ENCODE measurements at regions not wholly inside any gene's neighbourhood (a gene's known extent, or its start where the extent isn't known, plus 50 kb on each side); places are given as distances from the start of the nearest gene placed in this dataset.

GRCh38 chr2:226452768-226453167 lies 346.9 kb downstream of the IRS1 start:
- no peak overlapping the region for H3K4me3 ChIP-seq (ENCODE audit: low read length in 2 of 2)
- no peaks in the 10 kb centered on the region for H3K36me3 ChIP-seq (ENCODE audit: control insufficient read depth in 2 of 2, insufficient read depth in 2 of 2, low read length in 2 of 2)
- H3K9ac ChIP-seq (ENCODE audit: low read length in 2 of 2) = no peak overlapping the region
- no peaks in the 10 kb centered on the region for H3K4me1 ChIP-seq (ENCODE audit: control insufficient read depth, insufficient read depth, low read length)
- no peaks in the 10 kb centered on the region for H3K27me3 ChIP-seq (ENCODE audit: control insufficient read depth in 1 of 2, insufficient read depth in 2 of 2, low read length in 2 of 2)
- H3K27ac ChIP-seq (ENCODE audit: low read length) = no peak overlapping the region
- peaks cover 0 to 3% of the 10 kb centered on the region in 2 donors for H3K9me3 ChIP-seq (ENCODE audit: control insufficient read depth in 2 of 2, low read length in 2 of 2)

- Histone ChIP-seq H3K4me1 (ENCODE audit: control insufficient read depth, insufficient read depth, low read length) (no peaks in the 10 kb centered on the region), H3K4me3 (ENCODE audit: low read length in 2 of 2) (no peak overlapping the region), H3K27ac (ENCODE audit: low read length) (no peak overlapping the region), H3K36me3 (ENCODE audit: control insufficient read depth in 2 of 2, insufficient read depth in 2 of 2, low read length in 2 of 2) (no peaks in the 10 kb centered on the region), H3K9me3 (ENCODE audit: control insufficient read depth in 2 of 2, low read length in 2 of 2) (peaks cover 0 to 3% of the 10 kb centered on the region in 2 donors), H3K27me3 (ENCODE audit: control insufficient read depth in 1 of 2, insufficient read depth in 2 of 2, low read length in 2 of 2) (no peaks in the 10 kb centered on the region), H3K9ac (ENCODE audit: low read length in 2 of 2) (no peak overlapping the region)
Observed at GRCh38 chr2:226451486-226451885, 348.1 kb downstream of the IRS1 start.

- Histone ChIP-seq H3K36me3 (ENCODE audit: control insufficient read depth in 2 of 2, insufficient read depth in 2 of 2, low read length in 2 of 2) (no peaks in the 10 kb centered on the region), H3K9ac (ENCODE audit: low read length in 2 of 2) (no peak overlapping the region), H3K4me3 (ENCODE audit: low read length in 2 of 2) (no peak overlapping the region), H3K27me3 (ENCODE audit: control insufficient read depth in 1 of 2, insufficient read depth in 2 of 2, low read length in 2 of 2) (no peaks in the 10 kb centered on the region), H3K9me3 (ENCODE audit: control insufficient read depth in 2 of 2, low read length in 2 of 2) (peaks cover 0 to 3% of the 10 kb centered on the region in 2 donors), H3K4me1 (ENCODE audit: control insufficient read depth, insufficient read depth, low read length) (no peaks in the 10 kb centered on the region), H3K27ac (ENCODE audit: low read length) (no peak overlapping the region)
Observed at GRCh38 chr2:226450141-226450540, 349.5 kb downstream of the IRS1 start.

- Histone ChIP-seq H3K27me3 (ENCODE audit: control insufficient read depth in 1 of 2, insufficient read depth in 2 of 2, low read length in 2 of 2) (no peaks in the 10 kb centered on the region), H3K4me3 (ENCODE audit: low read length in 2 of 2) (no peak overlapping the region), H3K4me1 (ENCODE audit: control insufficient read depth, insufficient read depth, low read length) (no peaks in the 10 kb centered on the region), H3K27ac (ENCODE audit: low read length) (no peak overlapping the region), H3K9ac (ENCODE audit: low read length in 2 of 2) (no peak overlapping the region), H3K36me3 (ENCODE audit: control insufficient read depth in 2 of 2, insufficient read depth in 2 of 2, low read length in 2 of 2) (no peaks in the 10 kb centered on the region), H3K9me3 (ENCODE audit: control insufficient read depth in 2 of 2, low read length in 2 of 2) (peaks cover 0 to 2% of the 10 kb centered on the region in 2 donors)
Observed at GRCh38 chr2:226447338-226448300, 352.0 kb downstream of the IRS1 start.

- Histone ChIP-seq H3K36me3 (ENCODE audit: control insufficient read depth in 2 of 2, insufficient read depth in 2 of 2, low read length in 2 of 2) (no peaks in the 10 kb centered on the region), H3K4me3 (ENCODE audit: low read length in 2 of 2) (no peak overlapping the region), H3K27me3 (ENCODE audit: control insufficient read depth in 1 of 2, insufficient read depth in 2 of 2, low read length in 2 of 2) (no peaks in the 10 kb centered on the region), H3K4me1 (ENCODE audit: control insufficient read depth, insufficient read depth, low read length) (no peaks in the 10 kb centered on the region), H3K27ac (ENCODE audit: low read length) (no peak overlapping the region), H3K9ac (ENCODE audit: low read length in 2 of 2) (no peak overlapping the region), H3K9me3 (ENCODE audit: control insufficient read depth in 2 of 2, low read length in 2 of 2) (no peaks in the 10 kb centered on the region)
Observed at GRCh38 chr2:226446406-226447001, 353.1 kb downstream of the IRS1 start.

GRCh38 chr2:226445216-226445861 lies 354.3 kb downstream of the IRS1 start:
- no peak overlapping the region for H3K27ac ChIP-seq (ENCODE audit: low read length)
- H3K27me3 ChIP-seq (ENCODE audit: control insufficient read depth in 1 of 2, insufficient read depth in 2 of 2, low read length in 2 of 2) = no peaks in the 10 kb centered on the region
- no peaks in the 10 kb centered on the region for H3K9me3 ChIP-seq (ENCODE audit: control insufficient read depth in 2 of 2, low read length in 2 of 2)

GRCh38 chr2:226443112-226443511 lies 356.5 kb downstream of the IRS1 start:
- no peak overlapping the region for H3K27ac ChIP-seq (ENCODE audit: low read length)

More at GRCh38 chr2:226445216-226445861, 354.3 kb downstream of the IRS1 start:
- no peak overlapping the region for H3K9ac ChIP-seq (ENCODE audit: low read length in 2 of 2)
- no peak overlapping the region for H3K4me3 ChIP-seq (ENCODE audit: low read length in 2 of 2)
- H3K36me3 ChIP-seq (ENCODE audit: control insufficient read depth in 2 of 2, insufficient read depth in 2 of 2, low read length in 2 of 2) = no peaks in the 10 kb centered on the region
- no peaks in the 10 kb centered on the region for H3K4me1 ChIP-seq (ENCODE audit: control insufficient read depth, insufficient read depth, low read length)

GRCh38 chr2:226440127-226440918 lies 359.3 kb downstream of the IRS1 start:
- Histone ChIP-seq H3K4me1 (ENCODE audit: control insufficient read depth, insufficient read depth, low read length) (no peaks in the 10 kb centered on the region), H3K4me3 (ENCODE audit: low read length in 2 of 2) (no peak overlapping the region), H3K27me3 (ENCODE audit: control insufficient read depth in 1 of 2, insufficient read depth in 2 of 2, low read length in 2 of 2) (no peaks in the 10 kb centered on the region), H3K36me3 (ENCODE audit: control insufficient read depth in 2 of 2, insufficient read depth in 2 of 2, low read length in 2 of 2) (no peaks in the 10 kb centered on the region), H3K27ac (ENCODE audit: low read length) (no peak overlapping the region), H3K9ac (ENCODE audit: low read length in 2 of 2) (no peak overlapping the region), H3K9me3 (ENCODE audit: control insufficient read depth in 2 of 2, low read length in 2 of 2) (no peaks in the 10 kb centered on the region)

More at GRCh38 chr2:226443112-226443511, 356.5 kb downstream of the IRS1 start:
- Histone ChIP-seq H3K9me3 (ENCODE audit: control insufficient read depth in 2 of 2, low read length in 2 of 2) (no peaks in the 10 kb centered on the region), H3K36me3 (ENCODE audit: control insufficient read depth in 2 of 2, insufficient read depth in 2 of 2, low read length in 2 of 2) (no peaks in the 10 kb centered on the region), H3K27me3 (ENCODE audit: control insufficient read depth in 1 of 2, insufficient read depth in 2 of 2, low read length in 2 of 2) (no peaks in the 10 kb centered on the region), H3K4me3 (ENCODE audit: low read length in 2 of 2) (no peak overlapping the region), H3K4me1 (ENCODE audit: control insufficient read depth, insufficient read depth, low read length) (no peaks in the 10 kb centered on the region), H3K9ac (ENCODE audit: low read length in 2 of 2) (no peak overlapping the region)

- Histone ChIP-seq H3K4me1 (ENCODE audit: control insufficient read depth, insufficient read depth, low read length) (no peaks in the 10 kb centered on the region), H3K9me3 (ENCODE audit: control insufficient read depth in 2 of 2, low read length in 2 of 2) (no peaks in the 10 kb centered on the region), H3K9ac (ENCODE audit: low read length in 2 of 2) (no peak overlapping the region), H3K4me3 (ENCODE audit: low read length in 2 of 2) (no peak overlapping the region), H3K27me3 (ENCODE audit: control insufficient read depth in 1 of 2, insufficient read depth in 2 of 2, low read length in 2 of 2) (no peaks in the 10 kb centered on the region), H3K27ac (ENCODE audit: low read length) (no peak overlapping the region), H3K36me3 (ENCODE audit: control insufficient read depth in 2 of 2, insufficient read depth in 2 of 2, low read length in 2 of 2) (no peaks in the 10 kb centered on the region)
Observed at GRCh38 chr2:226439337-226439736, 360.3 kb downstream of the IRS1 start.

GRCh38 chr2:226435146-226435545 lies 364.5 kb downstream of the IRS1 start:
- H3K9ac ChIP-seq (ENCODE audit: low read length in 2 of 2) = no peak overlapping the region
- no peaks in the 10 kb centered on the region for H3K9me3 ChIP-seq (ENCODE audit: control insufficient read depth in 2 of 2, low read length in 2 of 2)
- no peak overlapping the region for H3K4me3 ChIP-seq (ENCODE audit: low read length in 2 of 2)
- H3K36me3 ChIP-seq (ENCODE audit: control insufficient read depth in 2 of 2, insufficient read depth in 2 of 2, low read length in 2 of 2) = no peaks in the 10 kb centered on the region
- H3K27me3 ChIP-seq (ENCODE audit: control insufficient read depth in 1 of 2, insufficient read depth in 2 of 2, low read length in 2 of 2) = no peaks in the 10 kb centered on the region
- H3K4me1 ChIP-seq (ENCODE audit: control insufficient read depth, insufficient read depth, low read length) = no peaks in the 10 kb centered on the region
- H3K27ac ChIP-seq (ENCODE audit: low read length) = no peak overlapping the region
